Glutamatergic neuron (in vitro differentiated cells): ENCODE measurements at regions not wholly inside any gene's neighbourhood (a gene's known extent, or its start where the extent isn't known, plus 50 kb on each side); places are given as distances from the start of the nearest gene placed in this dataset.

Source experiments
- DNase-seq: peaks from one replicate; pipeline ENCODE4 v3.0.0; 2022
- H3K27ac Mint-ChIP-seq: one replicate; pipeline ENCODE4 v1.8.0; 2020; ENCODE audit warnings: mild to moderate bottlenecking, mixed read lengths, inconsistent platforms; ENCODE audit not compliant: unreplicated experiment
- H3K27me3 Mint-ChIP-seq: one replicate; pipeline ENCODE4 v1.8.0; 2020; ENCODE audit warnings: mild to moderate bottlenecking, moderate library complexity, mixed read lengths, inconsistent platforms; ENCODE audit not compliant: unreplicated experiment
- H3K36me3 Mint-ChIP-seq: one replicate; pipeline ENCODE4 v1.8.0; 2020; ENCODE audit warnings: mild to moderate bottlenecking, mixed read lengths, inconsistent platforms; ENCODE audit not compliant: unreplicated experiment
- H3K4me1 Mint-ChIP-seq: one replicate; pipeline ENCODE4 v1.8.0; 2020; ENCODE audit warnings: mild to moderate bottlenecking, low read depth, mixed read lengths, inconsistent platforms; ENCODE audit not compliant: unreplicated experiment
- H3K4me3 Mint-ChIP-seq: one replicate; pipeline ENCODE4 v1.8.0; 2020; ENCODE audit warnings: mild to moderate bottlenecking, mixed read lengths, inconsistent platforms; ENCODE audit not compliant: unreplicated experiment
- H3K9me3 Mint-ChIP-seq: one replicate; pipeline ENCODE4 v1.8.0; 2020; ENCODE audit warnings: mild to moderate bottlenecking, moderate library complexity, mixed read lengths, inconsistent platforms; ENCODE audit not compliant: unreplicated experiment
- CTCF ChIP-seq: fragments of 200-600 bp; sonication (generic); IDR thresholded peaks from one replicate; pipeline ENCODE4 v1.5.0; 2021; ENCODE audit not compliant: partially characterized antibody, unreplicated experiment

- Mint-ChIP-seq H3K4me3 (no peak overlapping the region), H3K27ac (no peak overlapping the region), H3K27me3 (peaks cover 2% of the 10 kb centered on the region), H3K36me3 (no peaks in the 10 kb centered on the region), H3K9me3 (peaks cover 3% of the 10 kb centered on the region), H3K4me1 (no peaks in the 10 kb centered on the region)
- no peak for TF ChIP-seq CTCF
- no peak for DNase-seq
Observed at GRCh38 chr7:22576612-22577469, 76.9 kb upstream of the STEAP1B start.

- Mint-ChIP-seq H3K27ac (no peak overlapping the region), H3K27me3 (peaks cover 2% of the 10 kb centered on the region), H3K36me3 (no peaks in the 10 kb centered on the region), H3K4me1 (no peaks in the 10 kb centered on the region), H3K9me3 (peaks cover 3% of the 10 kb centered on the region), H3K4me3 (no peak overlapping the region)
- DNase-seq, result no peak
- no peak for TF ChIP-seq CTCF
Observed at GRCh38 chr7:22574754-22575520, 74.9 kb upstream of the STEAP1B start.

GRCh38 chr7:22572937-22573336, 72.9 kb upstream of the STEAP1B start:
- no peak overlapping the region for H3K27ac Mint-ChIP-seq
- TF ChIP-seq CTCF, result no peak
- H3K4me3 Mint-ChIP-seq, result no peak overlapping the region
- no peaks in the 10 kb centered on the region for H3K4me1 Mint-ChIP-seq
- DNase-seq, result no peak
- peaks cover 4% of the 10 kb centered on the region for H3K27me3 Mint-ChIP-seq
- no peaks in the 10 kb centered on the region for H3K36me3 Mint-ChIP-seq
- H3K9me3 Mint-ChIP-seq, result no peaks in the 10 kb centered on the region

- H3K4me1 Mint-ChIP-seq, result no peaks in the 10 kb centered on the region
Observed at GRCh38 chr7:22572292-22572691, 72.3 kb upstream of the STEAP1B start.

More at GRCh38 chr7:22572292-22572691, 72.3 kb upstream of the STEAP1B start:
- Mint-ChIP-seq H3K4me3 (no peak overlapping the region), H3K27ac (no peak overlapping the region), H3K27me3 (peaks cover 4% of the 10 kb centered on the region), H3K36me3 (no peaks in the 10 kb centered on the region), H3K9me3 (no peaks in the 10 kb centered on the region)
- no peak for DNase-seq
- no peak for TF ChIP-seq CTCF
